Smooth muscle cell (in vitro differentiated cells): ENCODE measurements at regions not wholly inside any gene's neighbourhood (a gene's known extent, or its start where the extent isn't known, plus 50 kb on each side); places are given as distances from the start of the nearest gene placed in this dataset.

ENCODE experiments used
- DNase-seq: peaks from one replicate; lab custom pipeline; 2025; ENCODE audit not compliant: unreplicated experiment; lab: John Stamatoyannopoulos, UW
- H2AFZ ChIP-seq: fragments of 200-600 bp; sonication (generic); 2 replicates; pipeline ENCODE4 v1.6.0; 2016; ENCODE audit warnings: antibody characterized with exemption, low read depth, mild to moderate bottlenecking
- H3F3A ChIP-seq: fragments of 200-600 bp; sonication (generic); 2 replicates; pipeline ENCODE4 v1.6.0; 2017; ENCODE audit warnings: antibody characterized with exemption, low read depth
- H3K27ac ChIP-seq: fragments of 200-600 bp; sonication (generic); 2 replicates; pipeline ENCODE4 v1.5.1; 2016; ENCODE audit warnings: low read depth, mild to moderate bottlenecking
- H3K27me3 ChIP-seq: fragments of 200-600 bp; sonication (generic); 2 replicates; pipeline ENCODE4 v1.6.1; 2016; ENCODE audit warnings: low read depth, mild to moderate bottlenecking
- H3K36me3 ChIP-seq: fragments of 200-600 bp; sonication (generic); 2 replicates; pipeline ENCODE4 v1.5.1; 2016; ENCODE audit warnings: low read depth
- H3K4me1 ChIP-seq: fragments of 200-600 bp; sonication (generic); 2 replicates; pipeline ENCODE4 v1.5.1; 2016; ENCODE audit warnings: low read depth
- H3K4me2 ChIP-seq: fragments of 200-600 bp; sonication (generic); 2 replicates; pipeline ENCODE4 v1.6.0; 2016; ENCODE audit warnings: mild to moderate bottlenecking
- H3K4me3 ChIP-seq: fragments of 200-600 bp; sonication (generic); 2 replicates; pipeline ENCODE4 v1.5.1; 2016; ENCODE audit warnings: mild to moderate bottlenecking
- H3K79me2 ChIP-seq: fragments of 200-600 bp; sonication (generic); 2 replicates; pipeline ENCODE4 v1.6.0; 2016; ENCODE audit warnings: low read depth, mild to moderate bottlenecking
- H3K9ac ChIP-seq: fragments of 200-600 bp; sonication (generic); 2 replicates; pipeline ENCODE4 v1.6.0; 2016; ENCODE audit warnings: low read depth
- H3K9me3 ChIP-seq: fragments of 200-600 bp; sonication (generic); replicated peaks from 2 replicates; pipeline ENCODE4 v1.5.1; 2016; ENCODE audit warnings: low read depth
- H4K20me1 ChIP-seq: fragments of 200-600 bp; sonication (generic); 2 replicates; pipeline ENCODE4 v1.6.0; 2016; ENCODE audit warnings: low read depth
- WGBS: methylation state at CpG from one replicate; pipeline ENCODE4 v1.1.7; 2016; ENCODE audit warnings: low lambda C conversion rate; 5-methylcytosine and 5-hydroxymethylcytosine counted together
- TF ChIP-seq, protein P1 (sequence below): fragments of 200-600 bp; sonication (generic); IDR thresholded peaks from 2 replicates; pipeline ENCODE4 v1.5.1; 2017; ENCODE audit warnings: borderline replicate concordance, mild to moderate bottlenecking, antibody characterized with exemption; ENCODE audit not compliant: insufficient read depth, poor library complexity, severe bottlenecking

DNA sequence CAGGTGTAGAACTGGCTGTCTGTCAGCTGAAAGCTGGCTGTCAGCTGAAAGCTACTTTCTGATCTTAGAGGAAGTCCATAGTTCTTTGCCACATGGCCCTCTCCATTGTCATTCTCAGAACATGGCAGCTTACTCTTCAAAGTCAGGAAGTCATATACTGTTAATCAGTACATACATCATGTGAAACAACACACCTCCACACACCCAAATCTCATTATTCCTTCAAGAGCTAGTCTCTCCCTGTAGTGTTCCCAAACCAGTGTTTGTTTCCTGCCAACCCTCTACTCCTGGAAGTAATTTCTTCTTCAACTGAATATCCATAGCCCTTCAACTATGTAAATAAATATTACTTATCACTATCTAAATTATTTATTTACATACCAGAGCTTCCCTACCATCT lies 58.9 kb downstream of the OR5AK2 start:
- H4K20me1 ChIP-seq: no peaks in the 10 kb centered on the region
- no peaks in the 10 kb centered on the region for H3F3A ChIP-seq
- H2AFZ ChIP-seq: no peak overlapping the region
- H3K27me3 ChIP-seq: no peaks in the 10 kb centered on the region
- H3K79me2 ChIP-seq: no peaks in the 10 kb centered on the region
- H3K4me3 ChIP-seq: no peak overlapping the region
- TF ChIP-seq, protein P1, sequence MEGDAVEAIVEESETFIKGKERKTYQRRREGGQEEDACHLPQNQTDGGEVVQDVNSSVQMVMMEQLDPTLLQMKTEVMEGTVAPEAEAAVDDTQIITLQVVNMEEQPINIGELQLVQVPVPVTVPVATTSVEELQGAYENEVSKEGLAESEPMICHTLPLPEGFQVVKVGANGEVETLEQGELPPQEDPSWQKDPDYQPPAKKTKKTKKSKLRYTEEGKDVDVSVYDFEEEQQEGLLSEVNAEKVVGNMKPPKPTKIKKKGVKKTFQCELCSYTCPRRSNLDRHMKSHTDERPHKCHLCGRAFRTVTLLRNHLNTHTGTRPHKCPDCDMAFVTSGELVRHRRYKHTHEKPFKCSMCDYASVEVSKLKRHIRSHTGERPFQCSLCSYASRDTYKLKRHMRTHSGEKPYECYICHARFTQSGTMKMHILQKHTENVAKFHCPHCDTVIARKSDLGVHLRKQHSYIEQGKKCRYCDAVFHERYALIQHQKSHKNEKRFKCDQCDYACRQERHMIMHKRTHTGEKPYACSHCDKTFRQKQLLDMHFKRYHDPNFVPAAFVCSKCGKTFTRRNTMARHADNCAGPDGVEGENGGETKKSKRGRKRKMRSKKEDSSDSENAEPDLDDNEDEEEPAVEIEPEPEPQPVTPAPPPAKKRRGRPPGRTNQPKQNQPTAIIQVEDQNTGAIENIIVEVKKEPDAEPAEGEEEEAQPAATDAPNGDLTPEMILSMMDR: no peak
- H3K9me3 ChIP-seq: no peaks in the 10 kb centered on the region
- H3K9ac ChIP-seq: no peak overlapping the region
- no peak overlapping the region for H3K4me2 ChIP-seq
- H3K27ac ChIP-seq: no peak overlapping the region
- DNase-seq: no peak
- no peaks in the 10 kb centered on the region for H3K36me3 ChIP-seq
- H3K4me1 ChIP-seq: no peaks in the 10 kb centered on the region

DNA sequence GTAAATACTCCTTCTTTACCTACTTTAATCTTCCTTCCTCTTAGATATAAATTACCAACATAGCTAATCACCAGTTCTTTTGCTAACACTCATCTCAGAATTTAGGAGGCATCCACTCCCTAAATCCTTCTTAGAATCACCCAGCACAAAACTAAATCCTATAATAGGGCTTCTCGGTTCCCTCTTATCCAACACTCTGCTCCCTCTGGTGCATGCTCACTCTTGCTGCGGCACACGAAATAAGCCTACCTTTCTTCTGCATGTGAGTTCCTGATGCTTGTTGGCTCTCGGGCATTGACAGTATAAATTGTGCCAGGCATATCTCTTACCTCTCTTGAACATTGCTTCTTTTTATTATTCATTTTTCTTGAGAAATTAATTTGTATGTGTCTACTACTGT lies 61.0 kb downstream of the OR5AK2 start:
- DNase-seq: no peak
- no peak overlapping the region for H2AFZ ChIP-seq
- H3K9ac ChIP-seq: no peak overlapping the region
- 77% methylated on average over 4 of the region's 4 CpGs for WGBS
- no peaks in the 10 kb centered on the region for H3F3A ChIP-seq
- no peak overlapping the region for H3K27ac ChIP-seq
- H3K36me3 ChIP-seq: no peaks in the 10 kb centered on the region
- no peak overlapping the region for H3K4me2 ChIP-seq
- H3K79me2 ChIP-seq: no peaks in the 10 kb centered on the region
- H4K20me1 ChIP-seq: no peaks in the 10 kb centered on the region
- no peaks in the 10 kb centered on the region for H3K4me1 ChIP-seq
- no peak overlapping the region for H3K4me3 ChIP-seq
- H3K9me3 ChIP-seq: no peaks in the 10 kb centered on the region
- no peaks in the 10 kb centered on the region for H3K27me3 ChIP-seq
- TF ChIP-seq, protein P1: no peak

DNA sequence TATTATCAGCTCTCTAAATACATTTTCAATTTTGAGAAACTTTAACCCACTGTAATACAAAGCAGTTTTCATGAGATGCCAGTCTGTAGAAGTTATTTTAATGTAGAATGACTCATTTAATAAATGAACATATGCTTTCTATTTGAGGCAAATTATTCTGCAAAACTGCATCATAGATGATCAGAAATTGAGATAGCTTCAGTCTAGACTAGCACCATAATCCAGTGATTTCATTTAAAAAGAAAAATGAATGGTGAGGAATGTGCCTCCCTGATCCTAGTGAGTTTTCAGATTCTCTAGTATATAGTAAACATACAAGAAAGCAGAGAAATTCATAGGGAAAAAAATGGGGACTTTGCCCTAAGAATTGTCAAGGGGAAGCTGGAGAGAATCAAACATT lies 66.1 kb downstream of the OR5AK2 start:
- DNase-seq: no peak
- Histone ChIP-seq H3K9me3 (no peaks in the 10 kb centered on the region), H3F3A (no peaks in the 10 kb centered on the region), H3K4me2 (no peak overlapping the region), H3K4me3 (no peak overlapping the region), H2AFZ (peak overlapping the region; percentile 1), H3K4me1 (no peaks in the 10 kb centered on the region), H4K20me1 (no peaks in the 10 kb centered on the region), H3K27me3 (no peaks in the 10 kb centered on the region), H3K36me3 (no peaks in the 10 kb centered on the region), H3K79me2 (no peaks in the 10 kb centered on the region), H3K9ac (no peak overlapping the region), H3K27ac (no peak overlapping the region)
- TF ChIP-seq, protein P1: no peak

DNA sequence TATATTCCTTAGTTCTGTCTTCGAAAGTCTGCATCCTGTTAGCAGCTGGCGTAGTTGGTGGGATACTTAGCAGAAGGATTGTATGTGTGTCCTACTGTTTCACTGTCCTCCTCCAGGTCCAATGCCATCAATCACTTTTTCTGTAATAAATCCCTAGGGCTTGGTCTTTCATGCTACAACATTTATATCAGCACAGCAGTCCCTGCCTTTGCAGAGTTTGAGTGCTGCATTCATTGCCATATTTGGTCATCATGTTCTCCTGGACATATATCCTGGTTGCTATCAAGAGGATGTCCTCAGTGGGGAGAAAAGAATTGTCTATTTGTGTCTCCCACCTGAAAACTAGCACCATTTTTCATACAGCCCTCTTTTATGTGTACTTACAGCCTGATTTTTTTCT lies 67.0 kb downstream of the OR5AK2 start:
- no peak for DNase-seq
- Histone ChIP-seq H3K4me3 (no peak overlapping the region), H3K4me1 (no peaks in the 10 kb centered on the region), H3K36me3 (no peaks in the 10 kb centered on the region), H2AFZ (no peak overlapping the region), H3K4me2 (no peak overlapping the region), H3K79me2 (no peaks in the 10 kb centered on the region), H3K27me3 (no peaks in the 10 kb centered on the region), H3K9me3 (no peaks in the 10 kb centered on the region), H3K9ac (no peak overlapping the region), H3K27ac (no peak overlapping the region), H3F3A (no peaks in the 10 kb centered on the region), H4K20me1 (no peaks in the 10 kb centered on the region)
- 97% methylated on average over 2 of the region's 2 CpGs for WGBS
- TF ChIP-seq, protein P1: no peak
